HG03097 (cell line): ENCODE measurements at regions not wholly inside any gene's neighbourhood (a gene's known extent, or its start where the extent isn't known, plus 50 kb on each side); places are given as distances from the start of the nearest gene placed in this dataset.
"Not testable (repeated sequence)": the region's sequence is repeated elsewhere in the genome, so short reads cannot be mapped to it uniquely, and the experiment has no call there.

ENCODE experiments used
- ATAC-seq: cut with Tn5 transposase; IDR thresholded peaks from one replicate; pipeline ENCODE4 v1.9.1; 2021; ENCODE audit not compliant: unreplicated experiment, low FRiP score

DNA sequence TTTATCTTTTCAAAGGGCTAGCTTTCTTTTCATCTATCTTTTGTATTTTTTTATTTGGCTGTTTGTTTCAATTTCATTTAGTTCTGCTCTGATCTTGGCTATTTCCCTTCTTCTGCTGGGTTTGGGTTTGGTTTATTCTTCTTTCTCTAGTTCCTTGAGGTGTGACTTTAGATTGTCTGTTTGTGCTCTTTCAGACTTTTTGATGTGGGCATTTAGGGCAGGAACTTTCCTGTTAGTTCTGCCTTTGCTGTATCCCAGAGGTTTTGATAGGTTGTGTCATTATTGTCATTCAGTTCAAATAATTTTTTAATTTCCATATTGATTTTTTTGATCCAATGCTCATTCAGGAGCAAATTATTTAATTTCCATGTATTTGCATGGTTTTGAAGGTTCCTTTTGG lies 325.0 kb downstream of the PTPRC start:
- ATAC-seq = not testable (repeated sequence)

DNA sequence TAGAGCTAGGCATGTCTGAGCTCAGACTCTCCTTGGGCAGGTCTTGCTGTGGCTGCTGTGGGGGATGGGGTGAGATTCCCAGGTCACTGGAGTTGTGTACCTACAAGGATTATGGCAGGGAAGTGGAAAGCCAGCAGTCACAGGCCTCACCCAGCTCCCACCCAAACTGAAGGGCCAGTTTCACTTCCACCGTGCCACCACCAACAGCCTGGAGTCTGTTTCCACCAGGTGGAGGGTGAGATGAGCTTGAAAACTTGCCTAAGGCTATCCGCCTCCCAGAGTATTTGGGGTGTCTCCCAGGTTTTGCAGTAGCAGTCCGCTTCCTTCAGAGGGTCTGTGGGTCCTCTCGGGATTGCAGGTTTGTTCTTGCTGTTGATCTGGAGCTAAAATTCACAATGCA lies 327.7 kb downstream of the PTPRC start:
- ATAC-seq = no peak

DNA sequence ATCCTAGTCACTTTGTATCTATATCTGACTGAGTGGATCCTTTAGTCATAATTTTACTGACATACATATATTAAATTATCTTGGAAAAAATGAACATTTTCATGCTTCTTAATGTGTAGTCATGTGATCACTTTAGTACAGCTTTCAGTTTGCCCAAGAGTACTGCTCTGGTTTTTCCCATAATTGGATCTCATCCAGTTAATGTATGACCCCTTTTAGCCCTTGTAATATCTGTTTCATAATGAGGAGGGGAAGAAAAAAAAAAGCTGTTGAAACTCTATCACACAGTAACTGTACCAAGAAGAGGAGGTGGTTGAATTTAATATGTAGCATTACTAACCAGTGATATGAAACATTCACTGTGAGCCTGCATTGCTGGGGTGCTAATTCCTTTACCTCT lies 328.7 kb downstream of the PTPRC start:
- no peak for ATAC-seq

DNA sequence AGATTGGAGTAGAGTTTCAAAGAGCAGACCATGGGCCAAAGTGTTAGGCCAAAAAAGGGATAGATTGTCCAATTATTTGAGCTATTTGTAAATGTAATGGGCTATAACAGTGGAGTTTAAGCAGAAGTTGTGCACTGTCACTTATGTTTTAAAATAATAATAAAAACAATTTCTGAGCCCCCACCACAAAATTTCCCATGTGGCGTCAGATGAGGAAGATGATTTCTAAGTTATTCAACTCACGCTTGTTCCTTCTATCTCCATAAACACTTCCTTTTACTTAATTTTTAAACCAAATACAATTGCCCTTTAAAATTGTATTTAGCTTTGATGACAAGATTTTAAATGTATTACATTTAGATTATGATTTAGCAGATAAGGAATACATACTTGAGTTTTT lies 330.0 kb downstream of the PTPRC start:
- no peak for ATAC-seq

DNA sequence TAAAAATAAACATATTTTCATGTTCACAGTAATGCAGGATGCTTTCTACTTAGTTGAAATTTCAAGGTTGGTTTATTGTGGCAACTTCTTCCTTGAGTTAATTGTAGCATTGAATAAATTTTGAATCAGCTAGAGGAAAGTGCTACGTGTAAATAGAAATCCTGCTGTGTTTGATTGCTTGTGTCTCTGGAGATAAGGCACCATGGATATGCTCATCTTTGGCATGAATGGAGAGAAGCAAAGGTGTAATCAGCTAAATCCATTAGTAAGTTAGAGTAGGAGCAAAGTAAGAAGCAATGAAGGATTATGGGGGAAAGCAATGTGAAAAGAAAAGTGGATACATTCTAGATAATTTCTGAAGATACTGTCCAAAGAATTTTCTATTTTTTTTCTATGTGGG lies 331.1 kb downstream of the PTPRC start:
- ATAC-seq = no peak

DNA sequence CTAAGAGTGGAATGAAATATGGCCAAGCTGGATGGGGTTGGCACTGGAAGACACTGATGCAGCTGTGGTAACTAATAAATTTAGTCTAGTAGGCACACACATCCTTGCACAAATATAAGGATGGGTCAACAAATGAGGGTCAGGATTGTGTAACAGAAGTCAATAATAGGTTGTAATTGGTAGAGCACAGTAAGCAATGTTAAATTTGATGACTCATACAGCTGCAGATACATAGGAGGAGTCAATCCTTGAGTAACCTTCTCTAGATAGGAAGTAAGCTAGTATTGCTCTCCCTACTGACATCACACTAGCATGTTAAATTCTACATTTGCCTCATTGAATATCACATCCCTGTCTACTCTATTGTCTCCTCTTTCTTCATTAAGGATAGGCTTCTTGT lies 332.1 kb downstream of the PTPRC start:
- no peak for ATAC-seq

DNA sequence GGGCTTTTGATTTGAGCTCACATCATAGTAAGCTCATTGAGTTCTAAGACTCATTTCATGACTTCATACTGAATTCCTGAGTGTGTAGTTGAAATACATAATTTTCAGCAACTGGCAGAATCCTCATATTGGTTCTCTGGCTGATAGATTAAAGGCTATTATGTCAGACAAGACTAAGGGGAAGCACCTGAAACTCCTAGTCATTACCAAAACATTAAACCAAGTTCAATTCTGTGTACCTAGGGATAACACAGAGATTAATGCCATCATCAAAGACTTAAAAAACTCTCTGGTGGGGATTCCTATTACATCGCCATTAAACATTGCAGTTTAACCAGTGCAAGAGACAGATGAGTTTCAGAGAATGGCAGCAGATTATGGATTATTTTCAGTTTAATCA lies 339.1 kb downstream of the PTPRC start:
- ATAC-seq = no peak

DNA sequence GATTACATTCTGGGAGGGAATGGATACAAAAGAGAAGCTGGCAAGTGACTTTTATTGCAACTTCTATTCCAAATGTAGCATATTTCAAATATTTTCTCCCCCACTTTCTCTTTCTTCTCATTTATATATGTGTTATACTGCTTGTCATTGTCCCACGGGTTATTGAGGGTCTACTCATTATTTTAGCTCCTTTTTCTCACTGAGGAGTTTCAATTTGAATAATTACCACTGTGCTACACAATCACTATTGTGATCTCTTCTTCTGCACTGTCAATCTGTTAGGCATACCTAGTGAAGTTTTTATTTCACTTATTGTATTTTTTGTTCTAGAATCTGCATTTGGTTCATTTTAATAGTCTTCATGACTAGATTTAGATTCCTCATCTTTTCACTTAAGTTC lies 339.7 kb downstream of the PTPRC start:
- no peak for ATAC-seq

DNA sequence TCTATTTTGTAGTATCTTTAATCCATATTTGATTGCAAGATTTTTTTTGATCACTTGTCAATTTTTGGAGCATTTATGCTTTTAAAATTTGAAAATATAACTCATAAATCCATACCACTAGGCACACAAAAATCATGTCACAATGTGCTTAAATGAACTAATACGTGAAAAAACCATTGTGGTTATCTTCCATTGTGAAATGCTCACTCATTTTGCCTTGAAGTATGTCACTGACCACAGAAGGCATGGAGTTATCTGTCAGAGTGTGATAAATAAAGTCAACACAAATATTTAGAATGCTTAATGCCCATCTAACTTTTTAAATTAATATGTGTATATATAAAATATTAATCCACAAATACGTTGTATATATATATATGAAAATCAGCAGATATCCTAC lies 347.2 kb downstream of the PTPRC start:
- no peak for ATAC-seq

DNA sequence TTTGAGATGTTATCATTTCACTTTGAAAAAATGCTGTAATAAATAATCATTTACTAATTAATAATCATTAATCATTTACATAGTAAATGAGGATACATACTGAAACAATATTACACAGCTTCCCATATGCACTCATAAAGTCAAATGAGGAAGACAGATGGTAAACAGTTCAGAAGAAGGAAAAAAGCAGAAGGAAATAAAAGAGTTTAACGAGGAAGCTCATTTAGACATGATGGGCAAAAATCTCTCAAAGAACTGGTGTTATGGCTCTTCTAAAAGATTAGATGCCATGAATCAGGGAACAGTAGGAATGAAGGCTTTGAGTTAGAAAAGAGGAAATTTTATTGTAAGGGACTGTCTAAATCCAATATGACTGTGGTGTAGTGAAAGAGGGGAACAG lies 347.6 kb downstream of the PTPRC start:
- no peak for ATAC-seq

DNA sequence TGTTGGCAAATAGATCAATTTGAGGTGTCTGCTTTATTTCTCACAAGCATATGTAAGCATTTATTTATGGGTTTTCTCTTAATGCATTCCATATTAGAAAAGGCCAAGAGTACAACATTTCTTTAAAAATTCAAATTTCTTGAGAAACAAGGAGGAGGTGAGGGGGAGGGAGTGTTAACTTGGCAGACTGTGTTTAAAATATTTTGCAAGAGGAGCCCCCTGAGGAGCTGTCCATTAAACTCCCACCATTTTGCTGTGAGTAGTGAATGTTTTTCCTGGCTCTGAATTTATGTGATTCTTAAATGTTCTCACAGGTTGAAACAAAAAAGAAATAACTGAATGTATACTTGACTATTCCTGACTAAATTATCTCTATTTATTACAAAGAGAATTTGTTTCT lies 363.8 kb downstream of the PTPRC start:
- ATAC-seq = no peak

DNA sequence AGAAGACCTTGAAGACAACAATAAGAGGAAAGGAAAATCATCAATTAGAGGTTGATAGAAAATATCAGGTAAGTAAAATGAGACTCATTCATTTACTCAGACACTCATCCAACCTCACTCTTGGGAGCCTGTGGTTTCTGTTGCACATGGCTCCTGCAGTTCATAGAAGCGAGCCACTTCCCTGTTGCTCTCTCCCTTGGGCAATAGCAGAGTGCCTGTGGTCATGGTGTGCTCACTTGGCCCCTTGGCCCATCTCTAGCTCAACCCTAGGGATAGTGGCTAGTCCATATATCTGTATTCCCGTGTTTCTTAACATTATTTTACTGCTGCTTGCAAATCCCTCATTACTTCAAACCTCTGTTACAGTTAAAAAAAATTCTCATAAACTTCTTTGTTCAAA lies 368.6 kb downstream of the PTPRC start:
- no peak for ATAC-seq

DNA sequence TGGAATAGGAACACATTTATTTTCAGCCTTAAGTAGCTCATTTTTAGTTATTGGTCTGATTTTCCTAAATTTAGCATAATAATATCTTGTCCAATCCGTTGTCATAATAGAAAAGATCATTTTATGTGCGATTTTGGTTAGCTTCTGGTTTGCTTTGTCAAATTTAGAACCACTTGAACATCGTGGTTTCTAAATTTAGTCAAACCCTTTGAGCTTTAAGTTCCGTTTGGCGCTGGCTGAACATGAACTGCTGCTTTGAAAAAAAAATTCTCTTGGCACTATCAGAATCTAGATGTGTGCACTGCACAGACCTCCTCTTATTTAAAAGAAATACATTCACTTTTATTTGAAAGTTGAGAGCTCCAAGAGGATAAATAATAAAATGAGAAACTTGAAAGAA lies 370.6 kb downstream of the PTPRC start:
- ATAC-seq = no peak

DNA sequence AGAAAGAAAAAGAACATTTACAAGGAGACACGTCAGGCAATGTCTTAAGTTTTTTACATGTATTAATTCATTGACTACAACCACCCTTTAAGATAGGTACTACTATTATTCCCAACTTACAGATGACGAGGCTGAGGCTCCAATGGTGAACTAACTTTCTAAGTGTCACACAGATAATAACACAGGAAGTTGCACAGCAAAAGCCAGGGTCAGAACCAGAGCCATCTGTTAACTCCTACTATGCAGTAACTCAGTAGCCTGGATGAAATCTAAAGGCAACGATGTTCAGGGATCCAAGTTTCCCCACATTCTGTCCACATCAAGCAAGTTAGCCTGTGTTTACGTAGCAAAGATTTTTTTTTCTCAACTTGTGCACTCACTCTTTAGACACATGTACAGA lies 371.7 kb downstream of the PTPRC start:
- no peak for ATAC-seq

DNA sequence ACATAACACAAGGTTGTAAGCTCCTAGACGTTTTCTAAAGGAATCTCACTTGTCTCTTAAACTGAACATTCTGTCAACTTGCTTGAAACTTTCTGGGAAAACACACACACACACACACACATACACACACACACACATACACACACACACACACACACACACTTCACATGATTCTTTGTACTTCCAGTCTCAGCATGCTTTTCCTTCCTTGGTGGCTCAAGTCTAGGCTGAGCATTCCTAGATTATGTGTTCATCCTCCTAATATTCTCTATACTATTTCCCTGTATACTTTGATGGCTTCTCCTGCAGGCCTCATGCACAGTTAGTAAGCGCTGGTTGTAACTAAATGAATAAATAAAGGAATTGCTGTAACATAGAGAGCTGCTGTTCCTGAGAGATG lies 372.1 kb downstream of the PTPRC start:
- no peak for ATAC-seq

DNA sequence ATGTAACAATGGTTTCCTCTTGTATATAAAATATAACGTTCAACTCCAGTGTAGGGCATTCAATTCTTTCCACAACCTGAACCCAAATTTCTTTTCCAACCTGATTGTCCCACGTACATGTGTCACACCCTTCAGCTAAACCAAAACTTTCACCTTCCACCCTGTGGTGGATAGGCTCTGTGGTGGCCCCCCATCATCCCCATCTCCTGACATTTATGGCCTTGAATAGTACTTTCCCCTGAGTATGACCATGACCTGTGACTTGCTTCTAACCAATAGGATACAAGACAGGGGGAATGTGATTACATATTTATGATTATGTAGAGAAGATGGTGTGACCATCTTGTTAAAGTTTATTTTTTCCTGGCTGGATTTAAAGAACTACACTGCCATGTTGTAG lies 377.0 kb downstream of the PTPRC start:
- ATAC-seq = no peak

DNA sequence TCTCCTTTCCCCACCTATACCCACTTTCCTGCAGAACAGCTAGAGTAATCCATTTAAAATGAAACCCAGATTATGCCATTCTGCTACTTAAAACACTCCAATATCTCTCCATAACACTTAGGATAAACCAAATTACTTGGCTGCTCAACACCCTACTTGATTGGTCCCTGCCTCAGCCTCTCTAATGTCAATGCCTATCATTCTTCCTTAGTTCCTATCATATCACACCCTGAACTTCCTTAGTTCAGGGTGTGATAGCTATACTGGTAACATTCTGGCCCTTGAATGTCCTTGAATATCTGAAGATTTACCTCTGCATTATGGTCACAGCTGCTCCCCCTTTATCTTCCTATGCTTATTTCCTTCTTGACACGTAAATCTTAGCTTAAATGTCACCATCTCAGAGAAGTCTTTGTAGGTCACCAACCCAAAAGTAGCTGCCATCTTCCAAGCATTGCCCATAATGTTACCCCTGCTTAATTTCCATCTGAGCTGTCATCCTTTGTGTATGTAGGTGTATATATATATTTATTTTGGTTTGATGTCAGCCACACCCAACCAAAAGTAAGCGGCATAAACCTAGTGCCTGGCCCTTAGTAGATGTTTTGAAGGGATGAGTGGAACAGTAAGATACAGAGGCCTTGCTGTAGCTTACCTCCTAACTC lies 379.8 kb downstream of the PTPRC start:
- ATAC-seq = no peak

DNA sequence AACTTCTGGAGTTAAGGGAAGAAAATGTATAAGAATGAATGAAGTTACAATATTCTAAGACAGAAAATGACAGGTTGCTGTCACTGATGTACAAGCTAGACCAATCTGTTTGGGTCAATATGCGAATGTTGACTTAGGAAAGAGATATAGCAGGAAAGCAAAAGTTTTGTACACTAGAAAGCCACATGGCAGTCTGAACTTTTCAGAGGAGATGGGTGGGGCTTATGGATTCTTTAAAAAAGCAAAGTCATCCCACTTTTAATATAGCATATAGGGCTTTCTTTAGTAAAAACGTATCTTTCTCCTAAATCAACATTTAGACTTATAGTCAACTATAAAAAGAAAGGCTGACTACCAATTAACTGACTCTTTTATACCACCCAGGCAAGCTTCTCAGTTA lies 381.2 kb downstream of the PTPRC start:
- ATAC-seq = no peak

DNA sequence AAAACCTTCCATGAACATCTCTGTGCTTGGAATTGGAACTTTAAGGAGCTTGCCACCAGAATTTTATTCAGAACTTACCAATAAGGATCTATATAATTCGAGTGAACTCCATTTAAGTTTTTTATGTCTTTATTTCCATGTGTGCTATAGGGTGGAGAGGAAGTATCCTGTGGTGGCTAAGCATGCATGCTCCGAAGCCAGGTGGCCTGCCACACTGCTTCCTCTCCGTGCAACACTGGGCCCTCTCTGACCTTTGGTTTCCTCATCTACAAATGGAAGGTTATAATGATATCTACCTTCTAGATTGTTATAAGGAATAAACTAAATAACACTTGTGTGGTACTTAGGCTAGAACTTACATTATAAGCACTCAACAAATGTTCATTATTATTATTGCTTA lies 382.1 kb downstream of the PTPRC start:
- ATAC-seq = no peak

DNA sequence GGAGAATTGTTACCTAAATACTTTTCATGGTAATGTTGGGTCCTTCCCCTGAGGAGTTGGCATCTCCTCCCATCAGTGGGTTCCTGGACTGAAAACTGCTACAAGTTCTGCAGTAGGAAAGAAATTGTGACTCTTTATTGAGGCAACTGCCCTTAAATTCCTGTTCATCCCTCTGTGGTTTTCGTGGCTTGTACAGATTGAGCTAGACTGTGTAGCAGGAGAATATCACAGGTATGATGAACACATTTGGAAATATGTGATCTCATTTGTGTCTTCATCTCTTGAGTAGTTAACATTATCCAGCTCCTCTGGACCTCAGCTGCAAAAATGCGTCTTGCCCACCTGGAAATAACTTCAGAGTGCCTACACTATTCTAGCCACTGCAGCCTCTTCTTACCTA lies 390.6 kb downstream of the PTPRC start:
- no peak for ATAC-seq

DNA sequence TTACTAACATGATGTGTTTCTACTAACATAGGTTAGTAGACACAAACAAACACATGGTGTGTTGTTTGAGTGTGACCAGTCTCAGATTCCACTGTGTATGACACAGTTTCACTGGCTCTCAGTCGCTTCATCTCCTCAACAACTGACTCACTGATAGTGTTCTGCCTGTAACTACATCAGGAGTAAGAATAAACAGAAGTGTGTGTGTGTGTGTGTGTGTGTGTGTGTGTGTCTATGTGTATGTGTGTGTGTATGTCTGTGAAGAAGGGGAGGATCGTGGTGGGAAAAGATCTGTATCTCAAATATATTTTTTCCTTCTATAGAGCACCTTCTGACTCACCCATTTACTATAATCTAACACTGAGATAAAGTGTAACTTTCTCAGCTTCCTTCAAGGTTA lies 391.0 kb downstream of the PTPRC start:
- ATAC-seq = no peak

DNA sequence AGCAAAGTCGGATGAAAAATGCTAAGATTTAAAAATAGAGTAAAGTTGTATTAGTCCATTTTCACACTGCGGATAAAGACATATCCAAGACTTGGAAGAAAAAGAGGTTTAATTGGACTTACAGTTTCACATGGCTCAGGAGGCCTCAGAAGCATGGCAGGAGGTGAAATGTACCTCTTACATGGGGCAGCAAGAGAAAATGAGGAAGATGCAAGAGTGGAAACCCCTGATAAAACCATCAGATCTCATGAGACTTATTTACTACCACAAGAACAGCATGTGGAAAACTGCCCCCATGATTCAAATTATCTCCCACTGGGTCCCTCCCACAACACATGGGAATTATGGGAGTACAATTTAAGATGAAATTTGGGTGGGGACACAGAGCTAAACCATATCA lies 391.7 kb downstream of the PTPRC start:
- not testable (repeated sequence) for ATAC-seq

DNA sequence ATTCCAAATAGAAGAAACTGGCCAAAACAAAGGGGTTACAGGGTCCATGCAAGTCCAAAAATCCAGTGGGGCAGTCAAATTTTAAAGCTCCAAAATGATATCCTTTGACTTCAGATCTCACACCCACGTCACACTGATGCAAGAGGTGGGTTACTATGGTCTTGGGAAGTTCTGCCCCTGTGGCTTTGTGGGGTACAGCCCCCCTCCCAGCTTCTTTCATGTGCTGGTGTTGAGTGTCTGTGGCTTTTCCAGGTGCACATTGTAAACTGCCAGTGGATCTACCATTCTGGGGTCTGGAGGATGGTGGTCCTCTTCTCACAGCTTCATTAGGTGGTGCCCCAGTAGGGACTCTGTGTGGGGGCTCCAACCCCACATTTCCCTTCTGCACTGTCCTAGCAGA lies 392.3 kb downstream of the PTPRC start:
- ATAC-seq = not testable (repeated sequence)
